Transverse colon (tissue), 4 donors: ENCODE measurements at regions not wholly inside any gene's neighbourhood (a gene's known extent, or its start where the extent isn't known, plus 50 kb on each side); places are given as distances from the start of the nearest gene placed in this dataset.

Experiments used
- DNase-seq: peaks from one replicate; pipeline ENCODE4 v3.0.0-alpha.2; 2019
- H3K27ac ChIP-seq, 4 donors: fragments of 200-600 bp; sonication (generic); 2 replicates each; pipeline ENCODE4 v1.5.1; 2016 to 2018; ENCODE audit warnings: inconsistent platforms in 4 of 4
- H3K27me3 ChIP-seq: fragments of 200-600 bp; sonication (generic); 2 replicates; pipeline ENCODE4 v1.5.1; 2017; ENCODE audit warnings: inconsistent platforms
- H3K36me3 ChIP-seq, 4 donors: fragments of 200-600 bp; sonication (generic); 2 replicates each; pipeline ENCODE4 v1.5.1; 2017 to 2019; ENCODE audit warnings: inconsistent platforms in 4 of 4
- H3K4me1 ChIP-seq, 4 donors: fragments of 200-600 bp; sonication (generic); 2 replicates each; pipeline ENCODE4 v1.5.1; 2017 to 2020; ENCODE audit warnings: inconsistent platforms in 4 of 4
- H3K4me3 ChIP-seq, 4 donors: fragments of 200-600 bp; sonication (generic); 1 replicate in 1 of 4; 2 replicates in 3 of 4; pipeline versions ENCODE4 v1.5.1 to v1.6.1; 2017 to 2019; ENCODE audit warnings: inconsistent platforms in 4 of 4
- H3K9me3 ChIP-seq, 2 donors: fragments of 200-600 bp; sonication (generic); 2 replicates each; pipeline ENCODE4 v1.5.1; 2017 to 2019; ENCODE audit warnings: inconsistent platforms in 2 of 2
- CTCF ChIP-seq, 5 experiments: fragments of 200-600 bp in 3 of 5; fragments of 450-650 bp in 2 of 5; sonication (generic) in 3 of 5; IDR thresholded peaks; 1 replicate in 2 of 5; 2 replicates in 3 of 5; pipeline ENCODE4 v1.5.1; 2016 to 2017; ENCODE audit warnings: antibody characterized with exemption in 5 of 5, inconsistent platforms in 3 of 5, mild to moderate bottlenecking in 2 of 5, moderate library complexity in 1 of 5
- EP300 ChIP-seq: sonication (generic); formaldehyde crosslinking; IDR thresholded peaks from one replicate; pipeline ENCODE4 v1.6.1; 2017; ENCODE audit warnings: antibody characterized with exemption, low read depth
- POLR2A ChIP-seq: fragments of 450-650 bp; IDR thresholded peaks from one replicate; pipeline ENCODE4 v1.6.1; 2016; ENCODE audit warnings: antibody characterized with exemption, mild to moderate bottlenecking, moderate library complexity
- POLR2AphosphoS5 ChIP-seq, 3 donors: sonication (generic); formaldehyde crosslinking; IDR thresholded peaks; one replicate each; pipeline ENCODE4 v1.6.1; 2016; ENCODE audit warnings: antibody characterized with exemption in 3 of 3
- WGBS, 2 donors: methylation state at CpG; one replicate each; pipeline ENCODE4 v1.1.5; 2018; ENCODE audit warnings: low coverage in 1 of 2; 5-methylcytosine and 5-hydroxymethylcytosine counted together
- in situ Hi-C, 4 donors: fragments of 200-750 bp; cut with MboI; loops; one replicate each; pipeline versions ENCODE4 v1.15.0 to v1.15.1; 2017; ENCODE audit warnings: low sequenced_read_pairs in 3 of 4, low pct_ligation_motif_present in 1 of 4, low pct_unique_long_range_greater_than_20kb in 1 of 4
- intact Hi-C: fragments of 100-400 bp; cut with DNase I; formaldehyde crosslinking; loops from one replicate; pipeline ENCODE4 v1.15.1; 2023; ENCODE audit warnings: low total_unique reads

GRCh38 chr1:193607787-193608186 is 421.4 kb upstream of the B3GALT2 start:
- no peak for DNase-seq
- in situ Hi-C loops: no loop called here
- Histone ChIP-seq H3K36me3 (no peaks in the 10 kb centered on the region), H3K9me3 (no peaks in the 10 kb centered on the region), H3K27ac (no peak overlapping the region), H3K27me3 (no peaks in the 10 kb centered on the region), H3K4me1 (peaks cover 0 to 4% (median 0%) of the 10 kb centered on the region in 4 donors), H3K4me3 (no peak overlapping the region)
- WGBS, 2 donors: 88 to 97% methylated on average over 3 of the region's 3 CpGs
- intact Hi-C loops: no loop called here
- TF ChIP-seq POLR2A: no peak
- TF ChIP-seq POLR2AphosphoS5 (IDR thresholded peaks at IDR 0.05): no peak
- no peak for TF ChIP-seq EP300
- TF ChIP-seq CTCF (IDR thresholded peaks at IDR 0.05): no peak

- TF ChIP-seq POLR2A: no peak
- TF ChIP-seq POLR2AphosphoS5 (IDR thresholded peaks at IDR 0.05): no peak
- no peak for TF ChIP-seq EP300
- TF ChIP-seq CTCF (IDR thresholded peaks at IDR 0.05): no peak
- Histone ChIP-seq H3K4me3 (no peak overlapping the region), H3K9me3 (no peaks in the 10 kb centered on the region), H3K27me3 (no peaks in the 10 kb centered on the region), H3K4me1 (peaks cover 0 to 4% (median 0%) of the 10 kb centered on the region in 4 donors), H3K36me3 (no peaks in the 10 kb centered on the region), H3K27ac (no peak overlapping the region)
- in situ Hi-C loops: no loop called here
- whole genome bisulfite sequencing, 2 donors: 61 to 64% methylated on average over 5 of the region's 5 CpGs
- intact Hi-C loops: no loop called here
- DNase-seq: no peak
Measured at GRCh38 chr1:193606035-193606434, 419.6 kb upstream of the B3GALT2 start.

GRCh38 chr1:193602705-193603104 is 416.3 kb upstream of the B3GALT2 start:
- intact Hi-C loops: no loop called here
- Histone ChIP-seq H3K4me1 (peaks cover 0 to 4% (median 0%) of the 10 kb centered on the region in 4 donors), H3K27ac (no peak overlapping the region), H3K4me3 (no peak overlapping the region), H3K9me3 (no peaks in the 10 kb centered on the region), H3K36me3 (no peaks in the 10 kb centered on the region), H3K27me3 (no peaks in the 10 kb centered on the region)
- WGBS, 2 donors: 50 to 92% methylated on average over 1 to 2 of the region's 2 CpGs
- TF ChIP-seq CTCF (IDR thresholded peaks at IDR 0.05) (no peak), POLR2A (no peak)
- DNase-seq: no peak
- in situ Hi-C loops: no loop called here

GRCh38 chr1:193593147-193593885 is 406.9 kb upstream of the B3GALT2 start:
- H3K4me3 ChIP-seq: no peak overlapping the region
- no peak for DNase-seq
- H3K36me3 ChIP-seq: no peaks in the 10 kb centered on the region
- in situ Hi-C loops (no loop called here), intact Hi-C loops (no loop called here)
- WGBS, 2 donors: 66 to 77% methylated on average over 3 of the region's 3 CpGs
- H3K27ac ChIP-seq: no peak overlapping the region
- no peak for TF ChIP-seq POLR2AphosphoS5 (IDR thresholded peaks at IDR 0.05)
- H3K27me3 ChIP-seq: no peaks in the 10 kb centered on the region
- H3K9me3 ChIP-seq: no peaks in the 10 kb centered on the region
- peaks cover 0 to 24% (median 7%) of the 10 kb centered on the region in 4 donors for H3K4me1 ChIP-seq

- Histone ChIP-seq H3K36me3 (no peaks in the 10 kb centered on the region), H3K4me3 (no peak overlapping the region), H3K4me1 (peaks cover 0 to 24% (median 7%) of the 10 kb centered on the region in 4 donors), H3K27me3 (no peaks in the 10 kb centered on the region), H3K9me3 (no peaks in the 10 kb centered on the region), H3K27ac (no peak overlapping the region)
- TF ChIP-seq POLR2A: no peak
- TF ChIP-seq EP300: no peak
- no peak for TF ChIP-seq CTCF (IDR thresholded peaks at IDR 0.05)
- no peak for TF ChIP-seq POLR2AphosphoS5 (IDR thresholded peaks at IDR 0.05)
- intact Hi-C loops (no loop called here), in situ Hi-C loops (no loop called here)
- WGBS, 2 donors: 53 to 65% methylated on average over 2 of the region's 2 CpGs
- DNase-seq: no peak
Measured at GRCh38 chr1:193592317-193592716, 405.9 kb upstream of the B3GALT2 start.
